HG03066 (cell line): ENCODE measurements at regions not wholly inside any gene's neighbourhood (a gene's known extent, or its start where the extent isn't known, plus 50 kb on each side); places are given as distances from the start of the nearest gene placed in this dataset.
"Not testable (repeated sequence)": the region's sequence is repeated elsewhere in the genome, so short reads cannot be mapped to it uniquely, and the experiment has no call there.

Experiments
- ATAC-seq: cut with Tn5 transposase; IDR thresholded peaks from one replicate; pipeline ENCODE4 v1.9.1; 2021; ENCODE audit warnings: low read depth; ENCODE audit not compliant: unreplicated experiment

GRCh38 chr7:156344595-156344994 is 296.0 kb upstream of the RNF32 start:
- ATAC-seq: no peak

- ATAC-seq: no peak
Observed at GRCh38 chr7:156334636-156335035, 305.9 kb upstream of the RNF32 start.

GRCh38 chr7:156327916-156328315 is 312.7 kb upstream of the RNF32 start:
- ATAC-seq: no peak

GRCh38 chr7:156327474-156327873 is 313.1 kb upstream of the RNF32 start:
- no peak for ATAC-seq

- no peak for ATAC-seq
Observed at GRCh38 chr7:156324201-156324600, 316.4 kb upstream of the RNF32 start.

- ATAC-seq: not testable (repeated sequence)
Observed at GRCh38 chr7:156321430-156321829, 319.1 kb upstream of the RNF32 start.

GRCh38 chr7:156318926-156319325 is 321.6 kb upstream of the RNF32 start:
- ATAC-seq: no peak

- no peak for ATAC-seq
Observed at GRCh38 chr7:156318426-156318825, 322.1 kb upstream of the RNF32 start.

GRCh38 chr7:156309016-156309620 is 331.5 kb upstream of the RNF32 start:
- ATAC-seq: no peak

GRCh38 chr7:156307193-156307592 is 333.4 kb upstream of the RNF32 start:
- no peak for ATAC-seq

- no peak for ATAC-seq
Observed at GRCh38 chr7:156305351-156305750, 335.2 kb upstream of the RNF32 start.

GRCh38 chr7:156282816-156283215 is 357.8 kb upstream of the RNF32 start:
- ATAC-seq: no peak

GRCh38 chr7:156279635-156280034 is 360.9 kb upstream of the RNF32 start:
- ATAC-seq: no peak

- no peak for ATAC-seq
Observed at GRCh38 chr7:156275292-156275691, 365.3 kb upstream of the RNF32 start.

- ATAC-seq: no peak
Observed at GRCh38 chr7:156274557-156274956, 366.0 kb upstream of the RNF32 start.

- ATAC-seq: no peak
Observed at GRCh38 chr7:156261581-156261980, 379.0 kb upstream of the RNF32 start.

- no peak for ATAC-seq
Observed at GRCh38 chr7:156257904-156258303, 382.7 kb upstream of the RNF32 start.

GRCh38 chr7:156255635-156256034 is 384.9 kb upstream of the RNF32 start:
- ATAC-seq: no peak

- ATAC-seq: no peak
Observed at GRCh38 chr7:156251861-156252260, 388.7 kb upstream of the RNF32 start.

GRCh38 chr7:156240532-156240931 is 400.0 kb upstream of the RNF32 start:
- no peak for ATAC-seq

GRCh38 chr7:156238366-156239133 is 402.0 kb upstream of the RNF32 start:
- no peak for ATAC-seq

GRCh38 chr7:156237614-156238013 is 403.0 kb upstream of the RNF32 start:
- no peak for ATAC-seq
